Esophagus muscularis mucosa (tissue), 4 donors: ENCODE measurements at regions not wholly inside any gene's neighbourhood (a gene's known extent, or its start where the extent isn't known, plus 50 kb on each side); places are given as distances from the start of the nearest gene placed in this dataset.

ENCODE experiments used
- DNase-seq: peaks from one replicate; pipeline ENCODE4 v3.0.0-alpha.2; 2017; ENCODE audit errors: extremely low spot score
- H3K27ac ChIP-seq, 4 donors: fragments of 200-600 bp; sonication (generic); replicated peaks in 1 of 4; 1 replicate in 3 of 4; 2 replicates in 1 of 4; pipeline ENCODE4 v1.5.1; 2016 to 2019; ENCODE audit warnings: mild to moderate bottlenecking in 1 of 4
- H3K27me3 ChIP-seq, 4 donors: fragments of 200-600 bp; sonication (generic); one replicate each; pipeline versions ENCODE4 v1.5.1 to v1.6.0; 2016 to 2019
- H3K36me3 ChIP-seq, 4 donors: fragments of 200-600 bp; sonication (generic); one replicate each; pipeline ENCODE4 v1.5.1; 2016 to 2019
- H3K4me1 ChIP-seq, 4 donors: fragments of 200-600 bp; sonication (generic); one replicate each; pipeline ENCODE4 v1.5.1; 2016 to 2019
- H3K4me3 ChIP-seq, 4 donors: fragments of 200-600 bp; sonication (generic); 1 replicate in 2 of 4; 2 replicates in 2 of 4; pipeline ENCODE4 v1.5.1; 2016 to 2019; ENCODE audit warnings: mild to moderate bottlenecking in 4 of 4, moderate library complexity in 1 of 4
- H3K9me3 ChIP-seq, 4 donors: fragments of 200-600 bp; sonication (generic); 1 replicate in 3 of 4; 2 replicates in 1 of 4; pipeline ENCODE4 v1.5.1; 2016 to 2019
- CTCF ChIP-seq, 3 experiments: fragments of 200-600 bp in 2 of 3; fragments of 450-650 bp in 1 of 3; sonication (generic) in 2 of 3; IDR thresholded peaks; one replicate each; pipeline ENCODE4 v1.5.1; 2017 to 2019; ENCODE audit warnings: antibody characterized with exemption in 3 of 3, mild to moderate bottlenecking in 2 of 3, moderate library complexity in 1 of 3
- EP300 ChIP-seq: sonication (generic); formaldehyde crosslinking; IDR thresholded peaks from one replicate; pipeline ENCODE4 v1.6.1; 2017; ENCODE audit warnings: antibody characterized with exemption
- POLR2A ChIP-seq: fragments of 450-650 bp; IDR thresholded peaks from one replicate; pipeline ENCODE4 v1.6.1; 2017; ENCODE audit warnings: antibody characterized with exemption, moderate library complexity, mild to moderate bottlenecking, low read depth
- POLR2AphosphoS5 ChIP-seq, 2 donors: sonication (generic); formaldehyde crosslinking; IDR thresholded peaks; one replicate each; pipeline ENCODE4 v1.6.1; 2017; ENCODE audit warnings: antibody characterized with exemption in 2 of 2
- WGBS: methylation state at CpG from one replicate; pipeline ENCODE4 v1.1.5; 2018; 5-methylcytosine and 5-hydroxymethylcytosine counted together
- intact Hi-C: fragments of 100-400 bp; cut with DNase I; formaldehyde crosslinking; loops from one replicate; pipeline ENCODE4 v1.15.1; 2023

DNA sequence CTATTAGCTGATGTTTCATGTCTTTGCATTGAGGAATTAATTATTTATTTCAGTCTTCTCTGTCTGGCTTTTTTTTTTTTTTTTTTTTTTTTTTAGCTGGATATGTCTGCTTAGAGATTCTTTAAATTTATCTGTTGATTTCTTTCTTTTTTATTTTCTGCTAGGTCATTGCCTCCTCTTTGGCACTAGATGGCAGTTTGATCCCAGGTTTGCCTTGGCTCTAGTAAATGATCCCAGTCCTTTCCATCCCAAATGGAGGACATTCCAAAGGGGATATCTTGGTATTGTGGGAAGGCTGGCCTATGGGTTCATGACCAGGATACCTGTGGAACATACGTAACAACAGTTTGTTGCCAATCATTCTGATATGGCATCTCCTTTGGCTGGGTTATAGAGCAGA lies 339.5 kb upstream of the GCFC2 start:
- Histone ChIP-seq H3K4me3 (no peak overlapping the region), H3K4me1 (no peaks in the 10 kb centered on the region), H3K36me3 (no peaks in the 10 kb centered on the region), H3K27ac (no peak overlapping the region), H3K27me3 (no peaks in the 10 kb centered on the region), H3K9me3 (no peaks in the 10 kb centered on the region)
- DNase-seq: no peak
- intact Hi-C loops: no loop called here
- 100% methylated on average over 1 of the region's 1 CpG for WGBS
- TF ChIP-seq CTCF (IDR thresholded peaks at IDR 0.05) (no peak), POLR2AphosphoS5 (IDR thresholded peaks at IDR 0.05) (no peak), EP300 (no peak), POLR2A (no peak)

GRCh38 chr2:76044701-76045100 lies 334.0 kb upstream of the GCFC2 start:
- no peak for TF ChIP-seq POLR2A
- TF ChIP-seq EP300: no peak
- TF ChIP-seq POLR2AphosphoS5 (IDR thresholded peaks at IDR 0.05): no peak
- no peak for TF ChIP-seq CTCF (IDR thresholded peaks at IDR 0.05)
- WGBS: 51% methylated on average over 2 of the region's 2 CpGs
- Histone ChIP-seq H3K9me3 (no peaks in the 10 kb centered on the region), H3K27ac (no peak overlapping the region), H3K4me3 (no peak overlapping the region), H3K36me3 (no peaks in the 10 kb centered on the region), H3K4me1 (no peaks in the 10 kb centered on the region), H3K27me3 (no peaks in the 10 kb centered on the region)
- DNase-seq: no peak
- intact Hi-C loops: no loop called here

GRCh38 chr2:76039505-76039904 lies 328.8 kb upstream of the GCFC2 start:
- no peaks in the 10 kb centered on the region for H3K9me3 ChIP-seq
- no peaks in the 10 kb centered on the region for H3K4me1 ChIP-seq
- H3K27me3 ChIP-seq: no peaks in the 10 kb centered on the region
- H3K36me3 ChIP-seq: no peaks in the 10 kb centered on the region
- H3K4me3 ChIP-seq: no peak overlapping the region
- intact Hi-C loops: no loop called here
- no peak overlapping the region for H3K27ac ChIP-seq
- TF ChIP-seq POLR2AphosphoS5 (IDR thresholded peaks at IDR 0.05): no peak
- no peak for TF ChIP-seq CTCF (IDR thresholded peaks at IDR 0.05)
- no peak for TF ChIP-seq EP300
- TF ChIP-seq POLR2A: no peak
- DNase-seq: no peak

- 76% methylated on average over 1 of the region's 1 CpG for WGBS
- no peaks in the 10 kb centered on the region for H3K27me3 ChIP-seq
- no peaks in the 10 kb centered on the region for H3K36me3 ChIP-seq
- no peaks in the 10 kb centered on the region for H3K4me1 ChIP-seq
- TF ChIP-seq POLR2A (no peak), EP300 (no peak), CTCF (IDR thresholded peaks at IDR 0.05) (no peak), POLR2AphosphoS5 (IDR thresholded peaks at IDR 0.05) (no peak)
- H3K4me3 ChIP-seq: no peak overlapping the region
- peaks cover 0 to 13% (median 0%) of the 10 kb centered on the region in 4 donors for H3K9me3 ChIP-seq
- H3K27ac ChIP-seq: no peak overlapping the region
- no peak for DNase-seq
- intact Hi-C loops: no loop called here
Observed at GRCh38 chr2:76027761-76028160, 317.0 kb upstream of the GCFC2 start.

DNA sequence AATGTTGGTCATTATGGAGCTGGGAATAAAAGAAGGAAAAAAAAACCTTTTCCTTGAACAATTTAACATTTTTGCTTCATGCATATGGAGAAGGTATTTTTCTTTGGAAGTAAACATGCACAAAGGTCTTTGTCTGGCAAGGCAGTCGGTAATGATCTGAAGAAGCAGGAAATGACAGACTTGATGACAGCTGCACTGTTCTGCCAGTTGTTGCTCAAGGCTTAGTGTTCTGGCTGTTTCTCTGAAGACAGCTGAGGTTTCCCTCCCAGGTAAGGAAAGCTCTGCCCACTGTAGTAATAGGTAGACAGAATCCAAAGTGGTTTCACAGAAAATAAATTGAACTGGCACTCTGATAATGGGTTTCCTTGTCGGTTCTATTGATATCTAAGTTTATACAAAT lies 308.4 kb upstream of the GCFC2 start:
- 48% methylated on average over 2 of the region's 2 CpGs for WGBS
- H3K4me3 ChIP-seq: no peak overlapping the region
- H3K9me3 ChIP-seq: no peaks in the 10 kb centered on the region
- no peaks in the 10 kb centered on the region for H3K36me3 ChIP-seq
- H3K4me1 ChIP-seq: no peaks in the 10 kb centered on the region
- H3K27me3 ChIP-seq: no peaks in the 10 kb centered on the region
- intact Hi-C loops: no loop called here
- TF ChIP-seq POLR2A (no peak), EP300 (no peak), POLR2AphosphoS5 (IDR thresholded peaks at IDR 0.05) (no peak), CTCF (IDR thresholded peaks at IDR 0.05) (no peak)
- no peak overlapping the region for H3K27ac ChIP-seq
- no peak for DNase-seq
